B cell (primary cell): ENCODE measurements at regions not wholly inside any gene's neighbourhood (a gene's known extent, or its start where the extent isn't known, plus 50 kb on each side); places are given as distances from the start of the nearest gene placed in this dataset.

ENCODE experiments used
- CTCF ChIP-seq: fragments of 200-600 bp; IDR thresholded peaks from one replicate; pipeline ENCODE4 v1.8.0; 2022; ENCODE audit warnings: antibody characterized with exemption, mild to moderate bottlenecking
- EZH2 ChIP-seq: IDR thresholded peaks from 2 replicates; pipeline ENCODE4 v1.6.1; 2012; ENCODE audit warnings: borderline replicate concordance, low read depth, mild to moderate bottlenecking, moderate library complexity, low read length; ENCODE audit not compliant: insufficient read depth, poor library complexity, severe bottlenecking

DNA sequence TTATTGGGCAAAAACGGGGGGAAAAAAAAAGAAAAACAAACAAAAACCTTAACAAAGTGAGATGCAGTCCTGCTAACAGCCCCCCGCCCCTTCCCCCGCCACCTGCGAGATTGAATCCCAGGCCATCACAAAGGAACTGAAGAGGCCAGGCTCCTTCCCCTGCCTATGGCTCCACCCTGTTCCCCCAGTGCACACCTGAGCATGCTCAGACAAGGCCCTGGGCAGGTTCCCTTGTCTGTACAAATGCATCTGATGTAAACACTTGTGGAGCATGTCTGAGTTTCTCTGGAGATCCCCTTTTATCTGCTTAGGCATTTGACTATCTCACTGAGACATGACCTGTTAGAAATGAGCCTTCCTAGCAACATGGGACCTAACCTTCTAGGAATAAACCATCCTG is 983.7 kb upstream of the PABPC4L start:
- no peak for TF ChIP-seq CTCF
- no peak for TF ChIP-seq EZH2
